Cardiac muscle cell (in vitro differentiated cells and primary cell): ENCODE measurements at regions not wholly inside any gene's neighbourhood (a gene's known extent, or its start where the extent isn't known, plus 50 kb on each side); places are given as distances from the start of the nearest gene placed in this dataset.
"Not testable (repeated sequence)": the region's sequence is repeated elsewhere in the genome, so short reads cannot be mapped to it uniquely, and the experiment has no call there.

ENCODE experiments used
- DNase-seq, 2 donors: peaks; one replicate each; pipeline versions ENCODE4 v3.0.0 to v3.0.0-alpha.2; 2010 to 2017; ENCODE audit warnings: low read depth in 1 of 2, low spot score in 1 of 2
- H3K27ac ChIP-seq: fragments of 200-600 bp; sonication (generic); 2 replicates; pipeline ENCODE4 v1.5.1; 2016
- H3K27me3 ChIP-seq: fragments of 200-600 bp; sonication (generic); 2 replicates; pipeline ENCODE4 v1.6.0; 2016; ENCODE audit warnings: control low read depth
- H3K36me3 ChIP-seq: fragments of 200-600 bp; sonication (generic); 2 replicates; pipeline ENCODE4 v1.5.1; 2016; ENCODE audit warnings: control low read depth
- H3K4me1 ChIP-seq: fragments of 200-600 bp; sonication (generic); 2 replicates; pipeline ENCODE4 v1.8.1; 2017; ENCODE audit warnings: low read depth, mild to moderate bottlenecking, mixed run types
- H3K4me3 ChIP-seq: fragments of 200-600 bp; sonication (generic); 2 replicates; pipeline ENCODE4 v1.5.1; 2016; ENCODE audit warnings: mild to moderate bottlenecking
- H3K9me3 ChIP-seq: fragments of 200-600 bp; sonication (generic); 2 replicates; pipeline ENCODE4 v1.5.1; 2017; ENCODE audit warnings: low read depth, mild to moderate bottlenecking, control low read depth
- TF ChIP-seq, protein P1 (sequence below): IDR thresholded peaks from 2 replicates; pipeline ENCODE4 v1.5.1; 2012; ENCODE audit warnings: low read depth, mild to moderate bottlenecking, low read length

DNA sequence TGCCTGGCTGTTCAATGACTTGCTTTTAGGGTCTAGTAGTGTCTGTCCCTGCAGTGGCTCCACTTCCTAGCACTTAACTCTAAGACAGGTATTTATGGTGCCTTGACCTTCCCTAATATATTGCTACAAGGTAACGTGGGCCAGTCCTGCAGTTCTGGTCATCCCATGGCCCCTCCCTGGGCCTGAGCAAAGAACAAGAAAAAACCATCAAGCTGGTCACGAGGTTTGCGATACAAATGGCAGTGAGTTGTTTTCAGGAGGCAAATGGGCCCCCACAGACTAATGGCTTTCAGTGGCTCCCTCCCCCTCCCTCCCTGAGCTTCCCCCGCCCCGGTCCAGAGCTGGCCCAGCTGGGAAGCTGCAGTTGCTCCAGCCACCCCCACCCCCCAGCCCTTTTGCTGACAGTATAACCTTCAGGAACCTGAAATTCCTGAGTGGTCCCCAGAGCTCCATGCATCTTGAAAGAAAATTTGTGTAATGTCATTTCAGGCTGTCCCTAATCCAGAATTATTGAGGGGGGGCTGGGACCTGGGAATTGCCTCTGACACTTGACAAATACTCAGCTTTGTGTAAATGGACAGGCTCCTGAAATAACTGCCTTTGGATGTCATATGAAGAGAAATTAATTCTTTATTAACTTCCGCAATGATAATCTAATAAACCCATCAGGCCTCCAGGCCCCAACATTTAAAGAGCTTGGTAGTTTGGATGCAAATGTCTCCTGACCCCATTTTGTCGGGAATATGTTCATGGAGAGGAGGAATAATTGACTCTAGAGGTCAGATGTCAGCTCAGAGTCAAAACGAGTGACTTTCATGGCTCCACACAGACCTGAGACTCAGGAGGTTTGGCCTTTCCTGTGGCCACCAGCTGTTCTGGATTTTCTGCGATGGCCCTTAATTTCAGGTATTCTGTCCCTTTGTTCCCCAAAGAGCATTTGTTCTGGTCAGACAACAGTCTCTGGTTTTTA is 153.2 kb upstream of the TOP1 start:
- Histone ChIP-seq H3K27ac (no peak overlapping the region), H3K4me3 (no peak overlapping the region), H3K27me3 (no peaks in the 10 kb centered on the region)

DNA sequence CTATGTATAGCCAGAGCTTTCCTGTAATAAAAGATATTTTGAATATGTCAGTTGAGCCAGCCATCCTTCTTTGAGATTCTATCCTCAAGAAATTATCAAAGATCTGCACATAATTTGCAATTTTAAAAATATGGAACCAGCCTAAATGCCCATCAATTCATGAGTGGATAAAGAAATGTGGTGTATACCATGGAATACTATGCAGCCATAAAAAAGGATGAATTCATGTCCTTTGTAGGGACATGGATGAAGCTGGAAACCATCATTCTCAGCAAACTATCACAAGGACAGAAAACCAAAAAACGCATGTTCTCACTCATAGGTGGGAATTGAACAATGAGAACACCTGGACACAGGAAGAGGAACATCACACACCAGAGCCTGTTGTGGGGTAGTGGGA is 150.5 kb upstream of the TOP1 start:
- H3K4me3 ChIP-seq, H3K27ac ChIP-seq, H3K9me3 ChIP-seq, H3K4me1 ChIP-seq, DNase-seq, H3K27me3 ChIP-seq, H3K36me3 ChIP-seq: not testable (repeated sequence)

More for the DNA sequence above, 153.2 kb upstream of the TOP1 start:
- Histone ChIP-seq H3K36me3 (no peaks in the 10 kb centered on the region), H3K4me1 (no peaks in the 10 kb centered on the region), H3K9me3 (no peaks in the 10 kb centered on the region)
- TF ChIP-seq, protein P1, sequence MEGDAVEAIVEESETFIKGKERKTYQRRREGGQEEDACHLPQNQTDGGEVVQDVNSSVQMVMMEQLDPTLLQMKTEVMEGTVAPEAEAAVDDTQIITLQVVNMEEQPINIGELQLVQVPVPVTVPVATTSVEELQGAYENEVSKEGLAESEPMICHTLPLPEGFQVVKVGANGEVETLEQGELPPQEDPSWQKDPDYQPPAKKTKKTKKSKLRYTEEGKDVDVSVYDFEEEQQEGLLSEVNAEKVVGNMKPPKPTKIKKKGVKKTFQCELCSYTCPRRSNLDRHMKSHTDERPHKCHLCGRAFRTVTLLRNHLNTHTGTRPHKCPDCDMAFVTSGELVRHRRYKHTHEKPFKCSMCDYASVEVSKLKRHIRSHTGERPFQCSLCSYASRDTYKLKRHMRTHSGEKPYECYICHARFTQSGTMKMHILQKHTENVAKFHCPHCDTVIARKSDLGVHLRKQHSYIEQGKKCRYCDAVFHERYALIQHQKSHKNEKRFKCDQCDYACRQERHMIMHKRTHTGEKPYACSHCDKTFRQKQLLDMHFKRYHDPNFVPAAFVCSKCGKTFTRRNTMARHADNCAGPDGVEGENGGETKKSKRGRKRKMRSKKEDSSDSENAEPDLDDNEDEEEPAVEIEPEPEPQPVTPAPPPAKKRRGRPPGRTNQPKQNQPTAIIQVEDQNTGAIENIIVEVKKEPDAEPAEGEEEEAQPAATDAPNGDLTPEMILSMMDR, result no peak
- no peak for DNase-seq

DNA sequence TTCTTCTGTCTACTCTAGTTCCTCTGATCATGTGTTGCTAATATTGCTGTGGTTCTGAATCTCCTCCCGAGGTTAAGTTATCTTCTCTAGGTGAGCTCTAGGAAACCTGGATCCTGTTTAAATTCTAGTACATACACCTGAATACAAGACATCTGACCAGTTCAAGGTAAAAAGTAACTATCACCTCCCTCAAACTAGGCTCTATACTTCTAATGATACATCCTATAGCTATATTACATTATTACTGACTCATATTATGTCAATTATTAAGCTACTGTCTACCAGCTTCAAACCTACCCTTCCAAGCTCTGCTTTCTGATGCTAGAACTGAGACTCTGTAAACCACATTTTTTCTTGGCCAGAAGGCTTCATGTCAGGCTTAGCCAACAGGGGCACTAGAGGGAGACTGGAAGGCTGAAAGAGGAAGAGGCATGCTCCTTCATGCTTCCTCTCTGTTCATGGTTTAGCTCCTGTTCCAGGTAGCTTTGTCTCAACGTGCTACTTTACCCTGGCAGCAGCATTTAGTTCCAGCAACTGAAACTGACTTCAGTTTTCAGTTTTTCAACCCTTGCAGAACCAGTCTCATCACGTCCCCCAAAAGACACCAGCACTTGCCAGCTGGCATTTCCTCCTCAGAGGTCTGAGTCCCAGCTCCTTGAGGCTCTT is 148.4 kb upstream of the TOP1 start:
- no peak overlapping the region for H3K27ac ChIP-seq
- no peak overlapping the region for H3K4me3 ChIP-seq
- TF ChIP-seq, protein P1, result no peak
- no peaks in the 10 kb centered on the region for H3K36me3 ChIP-seq
- DNase-seq, result no peak
- H3K4me1 ChIP-seq, result no peaks in the 10 kb centered on the region
- no peaks in the 10 kb centered on the region for H3K27me3 ChIP-seq
- no peaks in the 10 kb centered on the region for H3K9me3 ChIP-seq

DNA sequence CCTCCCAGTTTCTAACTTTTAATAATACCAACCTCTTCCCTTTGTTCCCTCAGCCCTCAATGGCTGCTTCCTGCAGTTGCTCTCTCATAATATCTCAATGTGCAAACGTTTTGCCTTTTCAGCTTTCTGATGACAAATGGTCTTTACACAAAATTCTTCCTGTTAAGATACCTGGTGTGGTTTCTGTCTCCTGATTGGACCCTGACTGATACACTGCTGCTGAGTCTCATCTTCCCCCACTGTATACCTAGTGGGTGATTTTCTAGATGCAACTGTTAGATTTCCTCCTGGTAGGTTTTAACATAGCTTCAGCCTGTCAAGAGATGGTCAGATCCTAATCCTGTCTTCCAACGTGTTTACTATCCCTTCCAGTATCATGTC is 147.9 kb upstream of the TOP1 start:
- TF ChIP-seq, protein P1, result no peak
- no peaks in the 10 kb centered on the region for H3K4me1 ChIP-seq
- no peaks in the 10 kb centered on the region for H3K36me3 ChIP-seq
- no peak overlapping the region for H3K27ac ChIP-seq
- H3K4me3 ChIP-seq, result no peak overlapping the region
- no peak for DNase-seq
- H3K9me3 ChIP-seq, result no peaks in the 10 kb centered on the region
- no peaks in the 10 kb centered on the region for H3K27me3 ChIP-seq

DNA sequence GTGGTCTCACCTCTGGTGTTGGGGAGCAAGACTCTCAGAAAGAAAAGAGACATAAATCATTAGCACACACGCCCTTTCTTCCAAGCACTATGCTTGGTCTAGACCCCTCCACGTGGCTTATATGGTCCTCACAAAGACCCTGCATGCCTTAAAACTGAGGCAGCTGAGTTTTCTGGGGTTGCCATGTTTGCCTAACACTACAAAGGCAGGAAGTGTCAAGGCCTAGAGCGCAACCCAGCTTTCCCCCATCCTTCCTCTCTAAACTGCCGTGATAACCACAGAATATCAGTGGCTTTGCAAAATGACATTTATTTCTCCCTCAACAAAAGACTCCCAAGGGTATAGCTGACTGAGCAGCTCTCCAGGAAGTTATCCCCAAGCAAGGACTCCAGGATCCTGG is 146.5 kb upstream of the TOP1 start:
- Histone ChIP-seq H3K4me3 (no peak overlapping the region), H3K36me3 (no peaks in the 10 kb centered on the region), H3K4me1 (no peaks in the 10 kb centered on the region), H3K9me3 (no peaks in the 10 kb centered on the region), H3K27me3 (no peaks in the 10 kb centered on the region), H3K27ac (no peak overlapping the region)
- TF ChIP-seq, protein P1, result no peak
- no peak for DNase-seq

DNA sequence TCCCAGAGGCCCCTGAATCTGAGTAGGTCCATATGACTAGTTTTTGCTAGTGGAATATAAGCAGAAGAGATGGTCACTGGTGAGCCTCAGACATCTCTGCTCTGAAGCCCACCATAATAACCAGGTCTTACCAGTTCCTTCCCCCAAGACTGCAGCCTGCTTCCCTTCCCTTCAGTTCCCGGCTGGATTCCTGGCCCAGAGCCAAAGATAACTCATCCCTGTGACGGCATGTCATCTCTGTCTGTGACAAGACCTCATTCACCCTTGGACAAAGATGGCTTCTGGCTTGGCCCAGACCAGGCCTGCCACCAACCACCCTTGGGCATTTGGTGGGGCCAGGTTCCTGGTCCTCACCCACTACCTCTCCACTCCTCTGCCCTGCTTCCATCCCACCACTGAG is 145.5 kb upstream of the TOP1 start:
- no peak for DNase-seq
- H3K4me1 ChIP-seq, result no peaks in the 10 kb centered on the region
- no peaks in the 10 kb centered on the region for H3K27me3 ChIP-seq
- H3K27ac ChIP-seq, result no peak overlapping the region
- no peaks in the 10 kb centered on the region for H3K36me3 ChIP-seq
- H3K4me3 ChIP-seq, result no peak overlapping the region
- TF ChIP-seq, protein P1, result no peak
- no peaks in the 10 kb centered on the region for H3K9me3 ChIP-seq
